ENCODE measurements at regions not wholly inside any gene's neighbourhood (a gene's known extent, or its start where the extent isn't known, plus 50 kb on each side); places are given as distances from the start of the nearest gene placed in this dataset.

- TF ChIP-seq CTCF (conservative IDR thresholded peaks at IDR 0.05; ENCODE audit: low read depth, low read length) (no peak), SMC3 (IDR thresholded peaks at IDR 0.05; ENCODE audit: low read depth, low read length) (no peak), NFE2L2 (IDR thresholded peaks at IDR 0.05; ENCODE audit: low read depth, low read length) (no peak), RFX5 (IDR thresholded peaks at IDR 0.05; ENCODE audit: low read depth, low read length) (no peak)
Observed at GRCh38 chr9:85401998-85402397, 339.8 kb downstream of the AGTPBP1 start.
